ENCODE measurements at regions not wholly inside any gene's neighbourhood (a gene's known extent, or its start where the extent isn't known, plus 50 kb on each side); places are given as distances from the start of the nearest gene placed in this dataset.

- TF ChIP-seq POLR2AphosphoS5 (IDR thresholded peaks at IDR 0.05) (no peak), CTCF (IDR thresholded peaks at IDR 0.05) (no peak), EP300 (IDR thresholded peaks at IDR 0.05) (no peak)
Observed at GRCh38 chr11:26199331-26200095, 132.4 kb upstream of the ANO3 start.
